ENCODE measurements at regions not wholly inside any gene's neighbourhood (a gene's known extent, or its start where the extent isn't known, plus 50 kb on each side); places are given as distances from the start of the nearest gene placed in this dataset.

GRCh38 chr6:77011929-77012545, 451.3 kb downstream of the HTR1B start:
- intact Hi-C loops (cut with DNase I), result no loop called here
- TF ChIP-seq CTCF (IDR thresholded peaks at IDR 0.05), result no peak
- TF ChIP-seq EP300 (IDR thresholded peaks at IDR 0.05), result no peak
- TF ChIP-seq POLR2A (IDR thresholded peaks at IDR 0.05), result no peak
- Histone ChIP-seq H3K27ac (no peak overlapping the region), H3K4me1 (ENCODE audit: insufficient read depth) (no peaks in the 10 kb centered on the region), H3K4me3 (no peak overlapping the region), H3K36me3 (no peaks in the 10 kb centered on the region), H3K27me3 (no peaks in the 10 kb centered on the region), H3K9me3 (no peaks in the 10 kb centered on the region)
- 94 to 95% (median 94%) methylated on average over 9 to 10 of the region's 10 CpGs for WGBS, 3 donors
- DNase-seq, result no peak

- Histone ChIP-seq H3K4me3 (no peak overlapping the region), H3K27me3 (no peaks in the 10 kb centered on the region), H3K9me3 (no peaks in the 10 kb centered on the region), H3K4me1 (ENCODE audit: insufficient read depth) (no peaks in the 10 kb centered on the region), H3K27ac (no peak overlapping the region), H3K36me3 (no peaks in the 10 kb centered on the region)
- WGBS, 3 donors, result 92 to 96% (median 95%) methylated on average over 17 of the region's 17 CpGs
- no peak for TF ChIP-seq EP300 (IDR thresholded peaks at IDR 0.05)
- TF ChIP-seq POLR2A (IDR thresholded peaks at IDR 0.05), result no peak
- no peak for TF ChIP-seq CTCF (IDR thresholded peaks at IDR 0.05)
- no peak for DNase-seq
- intact Hi-C loops (cut with DNase I), result no loop called here
These were observed 452.3 kb downstream of the HTR1B start for GRCh38 chr6:77010931-77011542.

GRCh38 chr6:76992553-76992952, 470.7 kb downstream of the HTR1B start:
- TF ChIP-seq POLR2A (IDR thresholded peaks at IDR 0.05) (no peak), CTCF (IDR thresholded peaks at IDR 0.05) (no peak), EP300 (IDR thresholded peaks at IDR 0.05) (no peak)
- Histone ChIP-seq H3K27ac (no peak overlapping the region), H3K4me3 (no peak overlapping the region), H3K9me3 (no peaks in the 10 kb centered on the region), H3K27me3 (no peaks in the 10 kb centered on the region), H3K36me3 (no peaks in the 10 kb centered on the region), H3K4me1 (ENCODE audit: insufficient read depth) (no peaks in the 10 kb centered on the region)
- WGBS, 3 donors, result 84 to 86% (median 86%) methylated on average over 9 of the region's 9 CpGs
- no peak for DNase-seq
- intact Hi-C loops (cut with DNase I), result no loop called here

- H3K9me3 ChIP-seq, result no peaks in the 10 kb centered on the region
- DNase-seq, result no peak
- no peak overlapping the region for H3K27ac ChIP-seq
- intact Hi-C loops (cut with DNase I), result no loop called here
- no peaks in the 10 kb centered on the region for H3K36me3 ChIP-seq
- no peak overlapping the region for H3K4me3 ChIP-seq
- H3K4me1 ChIP-seq (ENCODE audit: insufficient read depth), result no peaks in the 10 kb centered on the region
- TF ChIP-seq EP300 (IDR thresholded peaks at IDR 0.05), result no peak
- no peak for TF ChIP-seq CTCF (IDR thresholded peaks at IDR 0.05)
- TF ChIP-seq POLR2A (IDR thresholded peaks at IDR 0.05), result no peak
- H3K27me3 ChIP-seq, result no peaks in the 10 kb centered on the region
These were observed 478.7 kb downstream of the HTR1B start for GRCh38 chr6:76984572-76984971.
